TTC549 (cell line): ENCODE measurements at regions not wholly inside any gene's neighbourhood (a gene's known extent, or its start where the extent isn't known, plus 50 kb on each side); places are given as distances from the start of the nearest gene placed in this dataset.
"Not testable (repeated sequence)": the region's sequence is repeated elsewhere in the genome, so short reads cannot be mapped to it uniquely, and the experiment has no call there.

ENCODE experiments used
- FAIRE-seq: peaks from 2 replicates; lab custom pipeline; 2012; peaks lifted over from hg19 to GRCh38; lab: Jason Lieb, UNC

DNA sequence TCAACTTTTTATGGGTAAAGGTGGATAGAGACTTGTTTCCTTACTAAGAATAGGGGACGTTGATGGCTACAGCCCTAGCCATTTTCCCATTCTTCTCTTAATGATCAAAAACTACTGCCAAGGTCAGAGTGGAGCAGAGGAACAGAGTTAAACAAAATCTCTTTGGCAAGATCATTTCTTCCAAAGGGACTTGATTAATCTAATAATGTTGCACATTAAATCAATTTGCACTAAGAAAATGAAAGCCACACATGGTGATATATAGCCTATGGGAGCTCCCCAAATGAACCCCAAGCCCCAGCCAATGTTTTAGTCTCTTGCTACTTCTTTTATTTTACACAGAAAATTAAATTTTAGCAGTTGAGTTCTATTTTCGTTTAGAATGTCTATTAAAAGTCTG, 954.5 kb upstream of the SOX9 start:
- no peak for FAIRE-seq

DNA sequence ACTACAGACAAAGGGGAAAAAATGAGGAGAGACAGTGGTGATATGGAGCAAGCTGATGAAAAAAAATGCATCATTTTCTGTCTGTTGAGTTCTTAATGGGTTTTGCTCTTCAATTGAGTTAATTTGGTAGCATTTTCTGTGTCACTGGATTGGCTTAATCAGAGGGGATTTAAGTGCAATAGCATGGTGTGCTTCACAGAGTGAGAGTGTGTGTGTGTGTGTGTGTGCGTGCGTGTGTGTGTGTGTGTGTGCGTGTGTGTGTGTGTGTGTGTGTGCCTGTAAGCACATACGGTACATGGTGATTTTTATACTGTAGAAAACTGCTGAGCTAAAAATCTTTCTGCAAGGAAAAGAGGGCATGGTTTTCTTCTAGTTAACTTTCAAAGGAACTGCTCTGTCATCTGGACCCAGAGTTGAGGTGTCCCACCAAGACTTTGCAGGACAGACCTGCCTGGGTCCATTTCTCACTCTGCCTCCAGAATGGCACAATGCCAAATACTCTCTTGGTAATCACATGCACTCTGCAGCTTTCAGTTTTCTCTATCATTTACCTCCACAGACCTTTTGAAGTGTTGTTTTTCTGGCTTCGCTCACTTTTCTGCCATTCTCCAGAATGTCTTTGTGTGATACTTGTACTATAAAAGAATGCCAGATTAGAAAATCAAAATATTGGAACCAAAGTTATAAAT, 952.6 kb upstream of the SOX9 start:
- no peak for FAIRE-seq

- FAIRE-seq, result no peak
These were observed 950.8 kb upstream of the SOX9 start for GRCh38 chr17:71170070-71170469.

DNA sequence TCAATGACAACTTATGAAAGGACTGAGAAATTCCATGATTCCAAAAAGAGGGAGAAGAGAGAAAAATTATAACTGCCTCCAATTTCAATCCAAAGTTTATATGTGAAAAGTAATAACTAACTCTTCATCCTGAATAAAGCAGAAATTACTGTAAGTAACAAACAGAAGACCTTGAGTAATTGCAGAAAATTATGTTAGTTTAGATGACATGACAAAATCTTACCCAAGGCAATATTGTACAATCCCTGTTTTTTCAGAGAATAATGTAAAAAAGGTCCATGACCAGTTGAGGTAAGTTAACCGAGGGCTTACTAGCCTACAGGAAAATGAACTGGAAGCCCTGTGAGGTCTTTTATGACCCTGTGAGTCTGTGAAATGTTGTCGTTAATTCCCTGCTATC, 949.5 kb upstream of the SOX9 start:
- FAIRE-seq, result no peak

DNA sequence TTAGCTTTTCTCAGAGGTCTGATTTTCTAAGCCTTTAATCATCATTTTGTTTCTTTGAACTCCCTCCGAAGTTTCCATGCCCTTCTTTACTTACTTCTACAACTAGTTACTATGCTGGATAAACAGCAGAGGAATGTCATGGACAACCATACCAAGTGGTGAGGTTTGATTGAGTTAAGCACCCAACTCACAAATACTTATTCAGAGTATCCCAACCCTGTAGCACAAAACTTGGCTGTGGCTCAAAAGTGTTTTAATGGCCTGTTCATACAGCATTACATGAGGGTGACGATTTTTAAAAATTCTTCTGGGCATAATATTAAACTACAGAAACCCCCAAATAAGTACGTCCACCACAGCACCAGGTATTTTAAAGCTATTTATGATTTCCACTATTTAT, 946.8 kb upstream of the SOX9 start:
- no peak for FAIRE-seq

DNA sequence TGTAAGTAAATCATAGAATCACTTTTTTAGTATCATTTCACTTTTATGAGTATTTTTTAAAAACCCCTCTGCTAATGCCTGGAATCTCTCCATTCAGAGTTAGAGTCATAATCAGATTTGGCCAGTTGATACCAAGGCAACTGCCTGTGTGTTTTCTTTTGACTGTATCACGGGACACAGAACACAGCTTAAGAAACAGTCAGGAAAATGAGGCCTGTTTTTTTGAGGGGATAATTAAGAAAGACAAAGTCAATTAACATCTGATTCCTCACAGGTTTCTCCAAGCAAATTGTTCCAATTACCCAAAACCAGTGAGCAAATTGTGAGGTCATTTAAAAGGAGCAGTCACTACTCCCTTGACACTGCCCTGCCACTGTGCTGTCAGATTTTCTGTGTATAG, 944.5 kb upstream of the SOX9 start:
- no peak for FAIRE-seq

DNA sequence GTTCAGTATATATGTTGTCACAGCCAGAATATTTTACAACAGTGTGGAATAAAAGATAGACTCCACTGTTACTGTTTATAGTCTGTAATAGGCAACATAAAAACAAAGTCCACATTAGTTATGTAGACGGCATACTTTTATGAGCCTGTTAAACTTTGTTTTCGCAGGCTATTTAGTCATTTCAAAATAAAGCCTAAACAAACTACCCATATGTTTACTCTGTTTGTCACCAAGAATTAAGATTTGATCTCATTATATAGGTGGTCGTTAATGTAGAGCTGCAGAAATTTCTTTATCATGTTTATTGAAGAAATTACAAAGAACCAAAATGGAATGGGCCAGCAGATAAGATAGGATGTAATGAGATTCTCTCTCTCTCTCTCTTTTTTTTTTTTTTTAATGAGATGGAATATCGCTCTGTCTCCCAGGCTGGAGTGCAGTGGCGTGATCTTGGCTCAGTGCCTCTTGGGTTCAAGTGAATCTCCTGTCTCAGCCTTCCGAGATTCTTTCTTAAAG, 943.8 kb upstream of the SOX9 start:
- FAIRE-seq, result no peak

DNA sequence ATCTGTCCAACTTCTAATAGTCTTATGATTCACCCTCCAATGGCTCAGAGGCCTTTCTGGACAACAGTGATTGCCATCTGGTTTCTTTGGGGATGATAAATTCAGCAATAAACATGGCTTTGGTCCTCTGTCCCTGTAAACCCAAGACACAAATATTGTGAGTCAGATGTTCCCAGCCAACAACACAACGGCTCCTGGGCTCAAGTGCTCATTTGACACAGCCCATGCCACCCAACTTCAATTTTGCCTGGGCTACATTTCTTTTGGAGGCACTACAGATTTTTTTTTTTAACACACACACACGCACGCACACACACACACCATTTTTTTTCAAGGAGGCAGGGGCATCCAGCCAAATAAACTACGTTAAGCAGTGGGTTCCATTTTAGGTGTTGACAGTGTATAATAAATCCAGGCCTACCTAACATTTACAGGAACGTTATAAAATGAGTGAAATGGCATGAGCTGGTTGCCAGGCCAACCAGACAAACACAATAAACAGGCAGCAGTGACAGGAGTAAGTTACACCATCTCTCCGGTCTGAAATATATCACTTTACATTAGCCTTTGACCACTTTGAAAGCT, 939.9 kb upstream of the SOX9 start:
- FAIRE-seq, result no peak

DNA sequence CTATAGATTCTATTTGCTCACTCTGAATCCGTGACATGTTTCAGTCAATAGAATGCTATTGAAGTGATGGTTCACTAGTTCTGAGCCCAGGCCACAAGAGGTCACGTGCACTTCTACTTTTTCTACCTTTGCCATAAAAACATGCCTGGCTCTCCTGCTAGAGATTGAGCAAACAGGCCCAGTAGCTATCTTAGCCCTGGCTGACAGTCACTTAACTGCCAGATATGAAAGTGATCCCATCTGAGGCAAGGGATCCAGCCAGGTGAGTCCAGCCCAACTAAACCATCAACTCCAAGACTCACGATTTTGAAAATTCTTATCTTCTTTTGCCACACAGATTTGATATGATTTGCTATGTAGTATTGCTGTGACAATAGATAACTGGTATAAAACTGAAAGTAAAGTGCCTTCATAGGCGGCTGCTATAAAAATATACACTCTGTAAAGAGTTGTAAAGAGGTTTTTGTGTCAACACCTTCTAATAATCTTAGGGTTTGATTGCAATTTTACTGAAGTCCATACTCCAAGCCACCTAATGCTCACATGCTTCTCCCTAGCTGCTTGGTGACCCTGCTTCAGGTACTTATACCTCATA, 937.7 kb upstream of the SOX9 start:
- FAIRE-seq, result no peak

- no peak for FAIRE-seq
These were observed 936.1 kb upstream of the SOX9 start for GRCh38 chr17:71184716-71185115.

- no peak for FAIRE-seq
These were observed 933.5 kb upstream of the SOX9 start for GRCh38 chr17:71187145-71187878.

- no peak for FAIRE-seq
These were observed 931.9 kb upstream of the SOX9 start for GRCh38 chr17:71188811-71189492.

DNA sequence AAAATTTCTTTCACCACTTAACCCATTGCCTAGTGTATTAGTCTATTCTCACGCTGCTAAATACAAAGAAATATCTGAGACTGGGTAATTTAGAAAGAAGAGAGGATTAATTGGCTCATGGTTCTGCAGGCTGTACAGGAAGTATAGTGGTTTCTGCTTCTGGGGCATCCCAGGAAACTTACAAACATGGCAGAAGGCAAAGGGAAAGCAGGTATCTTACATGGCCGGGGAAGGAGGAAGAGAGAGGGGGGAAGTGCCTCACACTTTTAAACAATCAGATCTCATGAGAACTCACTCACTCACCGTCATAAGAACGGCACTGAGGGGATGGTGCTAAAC, 931.4 kb upstream of the SOX9 start:
- no peak for FAIRE-seq

DNA sequence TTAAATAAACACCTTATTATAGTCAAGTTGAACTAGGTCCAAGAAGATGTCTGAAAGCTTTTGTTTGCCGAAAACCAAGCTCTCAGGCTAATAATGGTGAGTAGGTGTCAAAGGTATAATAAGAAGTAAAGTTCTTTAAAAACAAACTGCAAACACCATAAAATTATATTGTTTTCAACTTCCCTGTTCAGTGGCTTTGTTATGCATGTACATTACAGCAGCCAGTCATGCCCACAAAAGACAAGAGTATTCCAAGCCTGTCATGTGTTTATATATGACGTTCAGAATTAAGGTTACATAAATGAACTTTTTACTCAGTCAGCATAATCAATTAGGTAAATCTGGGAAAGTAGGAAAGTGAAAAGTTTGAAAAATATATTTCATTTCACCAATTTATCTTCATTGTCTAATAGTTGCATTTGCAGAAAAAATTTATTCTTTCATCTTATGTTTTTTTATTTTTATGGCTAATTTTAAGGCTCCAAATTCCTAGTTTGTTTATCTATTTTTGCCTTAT, 928.7 kb upstream of the SOX9 start:
- FAIRE-seq, result no peak

DNA sequence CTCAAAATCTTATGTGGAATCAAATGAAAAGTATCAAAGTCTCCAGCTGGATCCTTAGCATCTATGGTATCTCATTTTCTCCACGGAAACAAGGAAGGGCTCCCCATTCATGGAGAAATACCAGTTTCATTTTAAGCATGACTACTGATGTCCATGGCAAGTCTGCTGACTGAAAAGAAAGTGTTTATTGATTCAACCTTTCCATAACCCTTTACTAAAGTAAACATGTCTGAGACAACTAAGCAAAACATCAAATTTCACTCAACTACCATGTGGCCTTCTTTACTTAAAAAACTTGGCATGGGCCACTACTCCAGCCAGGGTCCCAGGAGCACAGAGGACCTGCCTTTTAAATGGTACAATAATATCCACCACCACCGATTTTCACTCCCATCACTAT, 928.0 kb upstream of the SOX9 start:
- FAIRE-seq, result no peak

- no peak for FAIRE-seq
These were observed 920.2 kb upstream of the SOX9 start for GRCh38 chr17:71200597-71200996.

- no peak for FAIRE-seq
These were observed 919.2 kb upstream of the SOX9 start for GRCh38 chr17:71201639-71202038.

- no peak for FAIRE-seq
These were observed 918.4 kb upstream of the SOX9 start for GRCh38 chr17:71202449-71202848.

DNA sequence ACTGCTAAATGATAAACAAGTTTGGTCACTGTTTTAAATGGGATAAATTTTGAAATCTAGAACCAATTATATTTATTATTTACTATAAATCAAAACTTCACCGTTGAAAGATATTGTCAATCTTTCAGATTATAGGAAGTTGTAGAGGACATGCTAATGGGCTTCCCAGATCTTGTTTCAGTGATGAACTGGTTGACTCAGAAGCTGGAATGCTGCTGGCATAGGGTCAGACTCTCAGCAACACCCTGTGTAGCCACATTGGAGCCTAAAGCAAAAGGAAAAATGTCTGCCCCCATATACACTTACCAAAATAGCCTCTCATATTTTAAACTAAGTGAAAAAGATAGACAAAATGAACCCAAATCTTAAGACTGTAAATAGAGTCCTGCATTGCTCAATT, 916.9 kb upstream of the SOX9 start:
- FAIRE-seq, result no peak

GRCh38 chr17:71205951-71206350, 914.9 kb upstream of the SOX9 start:
- FAIRE-seq, result not testable (repeated sequence)

DNA sequence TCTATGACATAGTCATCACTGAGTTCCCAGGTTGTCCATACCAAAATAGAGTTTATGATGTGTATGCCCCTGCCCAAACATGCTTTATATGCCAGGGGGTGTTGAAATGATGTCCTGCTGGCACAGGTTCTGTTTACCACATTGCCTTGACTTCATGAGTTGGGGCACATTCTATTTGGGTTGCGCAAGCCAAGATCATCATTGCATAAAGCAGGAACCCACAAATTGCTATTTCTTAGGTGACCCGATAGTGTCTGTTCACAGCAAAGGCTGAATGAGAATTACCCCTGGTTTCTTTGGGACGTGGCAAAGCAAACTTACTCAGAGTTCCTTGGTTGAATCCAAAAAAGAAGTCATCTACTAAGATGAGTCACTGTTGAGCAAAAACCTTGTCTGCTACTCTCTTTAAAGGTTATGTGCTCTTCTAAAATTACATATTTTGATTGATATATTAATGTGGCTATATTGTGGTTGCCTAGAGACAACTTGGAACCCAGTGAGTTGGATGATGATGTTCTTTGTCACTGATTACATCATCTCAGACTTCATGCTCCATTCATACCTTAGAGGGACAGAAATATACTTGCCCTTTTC, 912.6 kb upstream of the SOX9 start:
- FAIRE-seq, result no peak

GRCh38 chr17:71213936-71214335, 906.9 kb upstream of the SOX9 start:
- FAIRE-seq, result no peak
